ENCODE measurements at regions not wholly inside any gene's neighbourhood (a gene's known extent, or its start where the extent isn't known, plus 50 kb on each side); places are given as distances from the start of the nearest gene placed in this dataset.
"Not testable (repeated sequence)": the region's sequence is repeated elsewhere in the genome, so short reads cannot be mapped to it uniquely, and the experiment has no call there.

- DNase-seq (ENCODE audit: low read depth), result no peak
These were observed 846.5 kb upstream of the NCAM2 start for GRCh38 chr21:20151741-20152140.

GRCh38 chr21:20163167-20163566 is 835.0 kb upstream of the NCAM2 start:
- no peak for DNase-seq (ENCODE audit: low read depth)

- no peak for DNase-seq (ENCODE audit: low read depth)
These were observed 831.1 kb upstream of the NCAM2 start for GRCh38 chr21:20167059-20167458.

- no peak for DNase-seq (ENCODE audit: low read depth)
These were observed 828.2 kb upstream of the NCAM2 start for GRCh38 chr21:20169812-20170576.

- no peak for DNase-seq (ENCODE audit: low read depth)
These were observed 812.0 kb upstream of the NCAM2 start for GRCh38 chr21:20186186-20186585.

GRCh38 chr21:20187028-20187427 is 811.2 kb upstream of the NCAM2 start:
- no peak for DNase-seq (ENCODE audit: low read depth)

- DNase-seq (ENCODE audit: low read depth), result not testable (repeated sequence)
These were observed 796.9 kb upstream of the NCAM2 start for GRCh38 chr21:20201323-20201722.

GRCh38 chr21:20207335-20207734 is 790.9 kb upstream of the NCAM2 start:
- DNase-seq (ENCODE audit: low read depth), result no peak

GRCh38 chr21:20215959-20216358 is 782.2 kb upstream of the NCAM2 start:
- no peak for DNase-seq (ENCODE audit: low read depth)

GRCh38 chr21:20220586-20220985 is 777.6 kb upstream of the NCAM2 start:
- DNase-seq (ENCODE audit: low read depth), result no peak

GRCh38 chr21:20221981-20222380 is 776.2 kb upstream of the NCAM2 start:
- DNase-seq (ENCODE audit: low read depth), result not testable (repeated sequence)

GRCh38 chr21:20236649-20237048 is 761.6 kb upstream of the NCAM2 start:
- not testable (repeated sequence) for DNase-seq (ENCODE audit: low read depth)

GRCh38 chr21:20249401-20249800 is 748.8 kb upstream of the NCAM2 start:
- no peak for DNase-seq (ENCODE audit: low read depth)

GRCh38 chr21:20250337-20250736 is 747.9 kb upstream of the NCAM2 start:
- DNase-seq (ENCODE audit: low read depth), result no peak

GRCh38 chr21:20253261-20253660 is 744.9 kb upstream of the NCAM2 start:
- no peak for DNase-seq (ENCODE audit: low read depth)

- no peak for DNase-seq (ENCODE audit: low read depth)
These were observed 743.2 kb upstream of the NCAM2 start for GRCh38 chr21:20254964-20255363.

- no peak for DNase-seq (ENCODE audit: low read depth)
These were observed 741.0 kb upstream of the NCAM2 start for GRCh38 chr21:20257052-20257740.

- DNase-seq (ENCODE audit: low read depth), result no peak
These were observed 739.7 kb upstream of the NCAM2 start for GRCh38 chr21:20258542-20258941.

GRCh38 chr21:20259031-20259867 is 739.0 kb upstream of the NCAM2 start:
- no peak for DNase-seq (ENCODE audit: low read depth)

- no peak for DNase-seq (ENCODE audit: low read depth)
These were observed 738.1 kb upstream of the NCAM2 start for GRCh38 chr21:20260124-20260523.

GRCh38 chr21:20261364-20261763 is 736.8 kb upstream of the NCAM2 start:
- no peak for DNase-seq (ENCODE audit: low read depth)

GRCh38 chr21:20265707-20266440 is 732.3 kb upstream of the NCAM2 start:
- no peak for DNase-seq (ENCODE audit: low read depth)
